Activated T-helper 17 cell treated with anti-CD3 and anti-CD28 coated beads, Interleukin-2, amount 50 U/mL, for 72 hours (primary cell): ENCODE measurements at regions not wholly inside any gene's neighbourhood (a gene's known extent, or its start where the extent isn't known, plus 50 kb on each side); places are given as distances from the start of the nearest gene placed in this dataset.
"Not testable (repeated sequence)": the region's sequence is repeated elsewhere in the genome, so short reads cannot be mapped to it uniquely, and the experiment has no call there.

ENCODE experiments used
- ATAC-seq: fragments of 150-1000 bp; cut with Tn5 transposase; replicated peaks from 2 replicates; pipeline ENCODE4 v1.10.0; 2021; ENCODE audit warnings: mild to moderate bottlenecking, moderate library complexity
- H3K27ac Mint-ChIP-seq: one replicate; pipeline ENCODE4 v1.8.0; 2022; ENCODE audit warnings: mixed read lengths
- H3K27me3 Mint-ChIP-seq: one replicate; pipeline ENCODE4 v1.8.0; 2022; ENCODE audit warnings: mixed read lengths
- H3K36me3 Mint-ChIP-seq: one replicate; pipeline ENCODE4 v1.8.0; 2022; ENCODE audit warnings: low read depth, mild to moderate bottlenecking, mixed read lengths
- H3K4me1 Mint-ChIP-seq: one replicate; pipeline ENCODE4 v1.8.0; 2022; ENCODE audit warnings: mixed read lengths
- H3K4me3 Mint-ChIP-seq: one replicate; pipeline ENCODE4 v1.8.0; 2022; ENCODE audit warnings: mild to moderate bottlenecking, mixed read lengths
- H3K9me3 Mint-ChIP-seq: one replicate; pipeline ENCODE4 v1.8.0; 2022; ENCODE audit warnings: mixed read lengths

DNA sequence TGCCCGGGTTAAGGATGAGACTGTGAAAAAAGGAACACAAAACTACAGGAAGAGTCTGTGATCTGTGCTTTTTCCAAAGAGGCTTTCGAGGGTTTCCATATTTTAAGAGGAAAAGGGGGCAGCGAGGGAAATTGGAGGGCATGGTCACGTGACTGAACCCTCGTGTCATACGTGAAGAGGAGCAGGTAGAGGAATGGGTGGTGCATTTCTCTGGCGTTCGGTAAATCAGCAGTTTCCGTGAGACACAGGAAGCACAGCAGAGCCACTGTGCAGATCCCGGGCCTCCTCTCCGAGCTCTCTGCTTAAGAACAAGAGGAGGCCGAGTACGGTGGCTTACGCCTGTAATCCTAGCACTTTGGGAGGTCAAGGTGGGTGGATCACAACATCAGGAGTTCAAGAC is 219.7 kb downstream of the NDUFA10 start:
- H3K4me3 Mint-ChIP-seq: no peak overlapping the region
- no peaks in the 10 kb centered on the region for H3K4me1 Mint-ChIP-seq
- no peak for ATAC-seq
- H3K9me3 Mint-ChIP-seq: no peaks in the 10 kb centered on the region
- peaks cover 4% of the 10 kb centered on the region for H3K27me3 Mint-ChIP-seq
- H3K27ac Mint-ChIP-seq: no peak overlapping the region
- H3K36me3 Mint-ChIP-seq: no peaks in the 10 kb centered on the region

DNA sequence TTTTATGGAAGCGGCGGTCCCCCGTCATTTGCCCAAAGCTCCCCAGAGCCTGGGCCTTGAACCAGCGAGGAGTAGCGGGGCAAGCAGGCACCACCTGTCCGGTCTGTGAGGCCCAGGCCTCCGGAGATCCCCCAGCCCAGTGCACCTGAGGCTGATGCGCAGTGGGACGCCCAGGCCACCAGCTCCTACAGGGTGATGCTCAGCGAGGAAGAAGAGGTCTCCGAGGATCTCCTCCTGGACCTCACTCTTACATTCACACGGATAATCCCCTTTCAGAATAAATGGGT is 220.2 kb downstream of the NDUFA10 start:
- no peaks in the 10 kb centered on the region for H3K36me3 Mint-ChIP-seq
- no peak overlapping the region for H3K27ac Mint-ChIP-seq
- peaks cover 4% of the 10 kb centered on the region for H3K27me3 Mint-ChIP-seq
- H3K4me1 Mint-ChIP-seq: no peaks in the 10 kb centered on the region
- H3K9me3 Mint-ChIP-seq: no peaks in the 10 kb centered on the region
- no peak for ATAC-seq
- H3K4me3 Mint-ChIP-seq: no peak overlapping the region

DNA sequence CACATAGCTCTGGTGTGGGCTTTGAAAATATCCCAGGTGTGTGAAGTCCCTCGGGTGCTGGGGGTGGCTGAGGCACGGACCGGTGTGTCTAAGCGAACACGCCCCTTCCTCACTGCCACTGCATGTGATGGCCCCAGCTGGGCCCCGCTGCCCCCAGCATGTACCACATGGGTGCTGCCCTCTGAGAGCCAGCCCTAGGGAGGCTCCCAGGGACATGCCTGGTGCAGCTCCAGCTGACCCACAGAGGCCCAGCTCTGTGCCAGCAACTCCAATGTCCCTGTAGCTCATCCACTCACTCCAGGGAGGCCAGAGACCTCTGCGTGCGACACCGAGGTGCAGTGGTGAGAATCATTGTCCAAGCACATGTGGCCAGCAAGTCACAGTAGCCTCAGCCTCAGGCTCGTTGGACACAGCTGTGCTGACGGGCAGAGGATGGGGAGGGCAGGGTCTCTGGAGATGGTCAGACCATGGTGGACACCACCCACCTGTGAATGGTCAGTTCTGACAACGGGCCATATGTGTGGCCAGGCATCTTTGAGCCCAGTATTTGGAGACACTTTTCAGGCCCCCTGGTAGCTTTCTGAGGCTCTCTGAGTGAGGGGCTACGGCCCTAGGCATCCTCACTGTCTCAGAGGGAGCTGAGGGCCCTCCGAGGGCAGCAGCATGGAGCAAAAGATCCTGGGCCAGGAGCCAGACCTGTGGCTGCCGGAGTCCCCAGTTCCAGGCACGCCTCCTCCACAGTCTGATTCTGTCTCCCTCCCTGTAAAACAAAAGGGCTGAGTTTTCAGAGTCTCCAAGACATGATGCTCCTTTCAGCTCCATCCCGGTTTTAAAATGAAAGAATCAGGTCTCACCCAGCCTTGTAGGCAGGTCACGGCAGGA is 220.7 kb downstream of the NDUFA10 start:
- no peaks in the 10 kb centered on the region for H3K36me3 Mint-ChIP-seq
- no peaks in the 10 kb centered on the region for H3K9me3 Mint-ChIP-seq

DNA sequence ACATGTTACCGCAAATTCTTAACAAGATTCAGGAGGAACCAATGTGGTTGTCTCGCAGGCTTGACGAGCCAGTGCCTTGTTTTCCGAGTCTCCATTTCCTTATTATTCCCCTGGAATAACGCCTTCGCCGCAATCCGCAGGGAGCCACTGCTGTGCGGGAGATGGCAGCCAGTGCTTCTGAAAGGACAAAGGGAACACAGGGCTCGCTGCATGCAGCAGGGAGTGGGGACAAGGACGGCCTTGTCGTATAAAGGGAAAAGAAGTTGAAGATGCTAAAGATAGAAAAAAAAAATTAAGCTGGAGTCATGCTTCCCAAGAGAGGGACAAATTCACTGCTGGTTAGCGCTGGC is 221.4 kb downstream of the NDUFA10 start:
- H3K4me3 Mint-ChIP-seq: no peak overlapping the region
- ATAC-seq: no peak
- H3K27me3 Mint-ChIP-seq: peaks cover 4% of the 10 kb centered on the region
- no peaks in the 10 kb centered on the region for H3K4me1 Mint-ChIP-seq
- no peaks in the 10 kb centered on the region for H3K9me3 Mint-ChIP-seq
- H3K27ac Mint-ChIP-seq: no peak overlapping the region
- H3K36me3 Mint-ChIP-seq: no peaks in the 10 kb centered on the region

More for the DNA sequence above, 220.7 kb downstream of the NDUFA10 start:
- ATAC-seq: no peak
- Mint-ChIP-seq H3K27ac (no peak overlapping the region), H3K4me1 (no peaks in the 10 kb centered on the region), H3K4me3 (no peak overlapping the region), H3K27me3 (peaks cover 4% of the 10 kb centered on the region)

DNA sequence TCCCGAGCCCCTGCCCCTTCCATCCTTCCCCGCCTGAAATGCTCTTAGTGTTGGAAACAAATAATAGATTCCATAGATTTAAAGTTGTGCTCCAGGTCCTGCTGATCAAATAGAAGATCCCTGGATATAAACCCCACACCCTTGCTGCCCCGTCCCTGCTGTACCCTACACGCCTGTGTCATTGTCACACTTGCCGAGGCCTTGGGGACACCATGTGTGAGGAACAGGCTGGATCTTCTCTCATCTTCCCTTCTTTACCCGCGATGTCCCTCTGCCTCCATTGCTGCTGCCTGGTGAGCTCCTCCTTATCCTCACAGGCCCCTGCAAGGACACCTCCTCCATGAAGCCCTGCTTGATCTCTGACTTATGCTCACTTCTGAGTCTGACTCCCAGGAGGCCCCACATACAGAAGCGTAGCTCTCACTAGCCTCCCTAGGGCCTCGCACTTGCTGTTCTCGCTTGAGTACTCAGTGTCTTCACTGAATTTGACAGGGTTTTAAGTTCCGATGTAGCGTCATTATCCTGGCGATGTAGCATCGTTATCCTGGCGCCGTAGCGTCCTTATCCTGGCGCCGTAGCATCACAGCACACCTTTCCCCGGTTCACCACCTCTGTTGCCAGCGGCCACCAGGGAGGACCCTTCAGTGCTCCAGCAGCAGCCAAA is 221.9 kb downstream of the NDUFA10 start:
- Mint-ChIP-seq H3K36me3 (no peaks in the 10 kb centered on the region), H3K4me1 (no peaks in the 10 kb centered on the region), H3K9me3 (no peaks in the 10 kb centered on the region), H3K4me3 (no peak overlapping the region), H3K27me3 (peaks cover 4% of the 10 kb centered on the region), H3K27ac (no peak overlapping the region)
- no peak for ATAC-seq

DNA sequence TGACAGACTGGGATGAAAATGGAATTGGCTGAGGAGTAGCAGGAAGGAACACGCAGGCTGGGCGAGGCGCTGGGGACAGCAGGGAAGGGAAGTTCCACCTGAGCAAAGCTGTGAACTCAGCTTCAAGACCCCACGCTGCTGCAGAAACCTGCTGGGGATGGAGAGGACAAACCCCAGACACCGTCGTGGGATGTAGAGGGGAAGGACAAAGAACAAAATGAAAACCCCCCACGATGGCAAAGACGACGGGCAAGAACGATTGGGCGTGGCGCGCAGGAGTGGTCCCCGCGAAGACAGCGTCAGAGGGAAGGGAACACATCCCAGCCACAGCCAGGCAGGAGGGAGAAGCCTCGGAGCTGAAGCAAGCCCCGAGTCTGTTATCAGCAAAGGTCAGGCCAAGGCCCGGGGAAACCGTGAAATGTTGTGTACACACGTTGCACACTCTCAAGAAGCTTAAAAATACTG is 222.9 kb downstream of the NDUFA10 start:
- no peak for ATAC-seq
- Mint-ChIP-seq H3K27me3 (peaks cover 5% of the 10 kb centered on the region), H3K9me3 (no peaks in the 10 kb centered on the region), H3K4me3 (no peak overlapping the region), H3K27ac (no peak overlapping the region), H3K36me3 (no peaks in the 10 kb centered on the region), H3K4me1 (no peaks in the 10 kb centered on the region)

DNA sequence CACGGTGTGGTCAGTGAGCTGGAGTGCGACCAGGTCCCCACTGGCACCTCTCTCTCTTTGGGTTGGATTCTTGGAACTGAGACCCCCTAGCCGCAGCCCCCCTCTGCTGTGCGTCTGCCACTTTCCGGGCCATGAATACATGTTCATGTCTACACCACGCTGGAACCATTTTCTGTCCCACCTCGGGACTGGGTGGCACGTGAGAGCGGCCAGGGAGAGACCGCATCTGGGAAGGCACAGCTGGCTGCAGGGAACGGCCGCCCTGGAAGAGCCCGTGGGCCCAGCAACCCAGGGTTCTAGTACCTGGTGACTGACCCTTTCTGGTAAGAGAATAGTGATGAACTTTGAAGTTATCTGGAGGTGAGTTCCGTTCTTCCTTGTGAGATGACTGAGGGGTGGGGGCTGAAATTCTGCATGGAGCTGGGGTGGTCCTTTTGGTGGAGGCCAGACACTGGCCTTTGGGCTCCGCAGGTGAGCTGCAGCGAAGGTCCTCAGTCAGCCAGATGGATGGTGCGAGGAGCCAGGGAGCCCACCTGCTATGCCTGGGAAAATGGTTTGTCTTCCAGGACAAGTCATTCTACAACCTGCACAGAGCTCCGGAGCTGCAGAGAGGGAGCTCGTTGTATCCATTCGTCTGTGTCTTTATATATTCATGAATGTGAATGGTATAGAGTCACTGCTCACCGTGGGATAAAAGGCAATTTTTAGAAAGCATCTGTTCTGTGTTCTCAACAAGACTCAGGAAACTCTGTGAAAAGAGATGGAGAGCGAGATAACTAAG is 223.5 kb downstream of the NDUFA10 start:
- Mint-ChIP-seq H3K4me3 (no peak overlapping the region), H3K9me3 (no peaks in the 10 kb centered on the region), H3K27me3 (peaks cover 8% of the 10 kb centered on the region), H3K4me1 (no peaks in the 10 kb centered on the region), H3K36me3 (no peaks in the 10 kb centered on the region), H3K27ac (no peak overlapping the region)
- ATAC-seq: no peak

DNA sequence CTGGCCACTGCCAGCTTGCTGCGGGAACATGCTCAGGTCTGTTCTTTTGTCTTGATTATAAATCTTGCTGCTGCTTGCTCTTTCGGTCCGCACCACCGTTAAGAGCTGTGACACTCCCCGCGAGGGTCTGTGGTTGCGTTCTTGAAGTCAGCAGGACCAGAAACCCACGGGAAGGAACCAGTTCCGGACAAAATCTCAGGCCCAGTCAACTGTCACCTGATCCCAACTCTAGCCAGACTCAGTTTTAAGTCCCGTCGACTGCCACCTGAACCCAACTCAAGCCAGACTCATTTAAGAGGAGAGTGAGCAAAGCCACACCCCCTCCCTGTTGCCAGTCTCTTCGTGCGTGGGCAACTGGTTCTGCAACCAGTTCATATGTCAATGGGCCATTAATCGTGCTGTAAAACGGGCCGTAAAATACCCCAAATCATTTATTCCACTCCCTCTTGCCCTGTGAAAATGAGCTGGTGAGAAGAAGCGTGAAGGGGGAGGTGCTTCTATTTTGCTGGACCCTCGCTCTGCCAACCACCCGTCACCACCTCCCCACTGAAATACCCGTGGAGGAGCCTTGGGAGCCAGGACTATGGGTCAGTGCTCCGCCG is 224.3 kb downstream of the NDUFA10 start:
- Mint-ChIP-seq H3K4me1 (no peaks in the 10 kb centered on the region), H3K9me3 (no peaks in the 10 kb centered on the region), H3K27me3 (peaks cover 8% of the 10 kb centered on the region)

DNA sequence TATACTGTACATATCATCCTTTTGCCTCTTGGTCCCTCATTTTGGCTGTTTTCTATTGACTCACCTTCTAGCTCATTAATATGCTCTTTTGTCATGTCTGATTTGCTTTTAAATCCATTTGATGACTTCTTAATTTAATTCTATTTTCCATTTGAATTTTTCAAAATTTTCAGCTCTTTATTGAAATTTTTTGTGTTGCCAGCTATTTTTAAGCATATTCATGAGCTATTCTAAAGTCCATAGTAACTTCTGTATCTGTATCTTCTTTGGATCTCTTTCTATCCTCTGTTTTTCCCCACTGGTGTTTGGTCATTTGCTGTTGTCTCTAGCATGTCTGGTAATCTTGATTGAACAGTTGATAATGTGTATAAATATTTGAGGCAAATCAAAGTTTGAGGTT is 227.8 kb downstream of the NDUFA10 start:
- Mint-ChIP-seq H3K9me3 (no peaks in the 10 kb centered on the region), H3K4me3 (no peak overlapping the region), H3K27me3 (peaks cover 8% of the 10 kb centered on the region), H3K36me3 (no peaks in the 10 kb centered on the region), H3K27ac (no peak overlapping the region), H3K4me1 (no peaks in the 10 kb centered on the region)
- no peak for ATAC-seq

More for the DNA sequence above, 224.3 kb downstream of the NDUFA10 start:
- Mint-ChIP-seq H3K27ac (no peak overlapping the region), H3K4me3 (no peak overlapping the region), H3K36me3 (no peaks in the 10 kb centered on the region)
- no peak for ATAC-seq

DNA sequence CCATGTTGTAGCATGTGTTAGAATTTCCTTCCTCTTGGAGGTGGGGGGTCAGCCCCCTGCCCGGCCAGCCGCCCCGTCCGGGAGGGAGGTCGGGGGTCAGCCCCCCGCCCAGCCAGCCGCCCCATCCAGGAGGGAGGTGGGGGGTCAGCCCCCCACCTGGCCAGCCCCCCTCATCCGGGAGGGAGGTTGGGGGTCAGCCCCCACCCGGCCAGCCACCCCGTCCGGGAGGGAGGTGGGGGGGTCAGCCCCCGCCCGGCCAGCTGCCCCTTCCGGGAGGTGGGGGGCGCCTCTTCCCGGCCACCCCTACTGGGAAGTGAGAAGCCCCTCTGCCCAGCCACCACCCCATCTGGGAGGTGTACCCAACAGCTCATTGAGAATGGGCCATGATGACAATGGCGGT is 229.4 kb downstream of the NDUFA10 start:
- H3K4me1 Mint-ChIP-seq, H3K27ac Mint-ChIP-seq, H3K36me3 Mint-ChIP-seq, H3K9me3 Mint-ChIP-seq, H3K27me3 Mint-ChIP-seq, H3K4me3 Mint-ChIP-seq, ATAC-seq: not testable (repeated sequence)

DNA sequence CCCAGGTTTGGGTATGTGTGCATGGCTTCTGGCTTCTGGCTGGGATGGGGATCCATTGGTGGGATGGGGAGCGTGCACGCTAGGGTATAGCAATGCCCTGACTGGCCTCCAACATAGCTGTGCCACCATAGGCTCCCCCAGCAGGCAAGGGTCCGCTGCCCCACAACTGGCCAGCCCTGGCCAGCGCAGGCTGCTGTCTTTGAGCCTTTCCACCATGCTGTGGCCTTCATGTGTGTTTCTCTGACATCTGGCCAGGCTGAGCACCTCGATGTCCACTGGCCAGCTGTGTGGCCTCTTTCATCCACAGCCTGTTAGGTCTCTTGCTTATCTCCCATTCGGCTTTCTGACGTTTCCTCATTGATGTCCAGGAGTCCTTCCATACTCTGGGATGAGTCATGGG is 231.3 kb downstream of the NDUFA10 start:
- no peaks in the 10 kb centered on the region for H3K36me3 Mint-ChIP-seq
- H3K9me3 Mint-ChIP-seq: no peaks in the 10 kb centered on the region
- no peak for ATAC-seq
- H3K4me3 Mint-ChIP-seq: no peak overlapping the region
- no peak overlapping the region for H3K27ac Mint-ChIP-seq
- no peaks in the 10 kb centered on the region for H3K4me1 Mint-ChIP-seq
- H3K27me3 Mint-ChIP-seq: peaks cover 5% of the 10 kb centered on the region

DNA sequence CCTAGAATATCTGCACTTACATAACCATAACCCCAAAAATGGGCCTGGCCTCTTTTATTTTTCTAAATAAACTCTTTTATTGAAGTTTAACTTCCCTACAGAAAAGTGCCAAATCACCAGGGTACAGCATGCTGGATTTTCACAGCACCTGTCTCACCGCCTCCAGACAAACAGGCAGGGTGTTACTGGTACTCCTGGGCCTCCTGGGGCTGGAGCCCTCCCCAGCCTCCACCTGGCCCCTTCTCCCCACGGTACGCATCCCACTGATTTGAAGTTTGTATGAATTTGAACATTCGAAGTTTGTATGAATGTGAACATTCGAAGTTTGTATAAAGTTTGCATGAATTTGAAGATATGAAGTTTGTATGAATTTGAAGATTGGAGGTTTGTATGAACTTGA is 232.1 kb downstream of the NDUFA10 start:
- no peaks in the 10 kb centered on the region for H3K4me1 Mint-ChIP-seq
- H3K27ac Mint-ChIP-seq: no peak overlapping the region
- ATAC-seq: no peak
- H3K36me3 Mint-ChIP-seq: no peaks in the 10 kb centered on the region
- peaks cover 5% of the 10 kb centered on the region for H3K27me3 Mint-ChIP-seq
- no peaks in the 10 kb centered on the region for H3K9me3 Mint-ChIP-seq
- H3K4me3 Mint-ChIP-seq: no peak overlapping the region

DNA sequence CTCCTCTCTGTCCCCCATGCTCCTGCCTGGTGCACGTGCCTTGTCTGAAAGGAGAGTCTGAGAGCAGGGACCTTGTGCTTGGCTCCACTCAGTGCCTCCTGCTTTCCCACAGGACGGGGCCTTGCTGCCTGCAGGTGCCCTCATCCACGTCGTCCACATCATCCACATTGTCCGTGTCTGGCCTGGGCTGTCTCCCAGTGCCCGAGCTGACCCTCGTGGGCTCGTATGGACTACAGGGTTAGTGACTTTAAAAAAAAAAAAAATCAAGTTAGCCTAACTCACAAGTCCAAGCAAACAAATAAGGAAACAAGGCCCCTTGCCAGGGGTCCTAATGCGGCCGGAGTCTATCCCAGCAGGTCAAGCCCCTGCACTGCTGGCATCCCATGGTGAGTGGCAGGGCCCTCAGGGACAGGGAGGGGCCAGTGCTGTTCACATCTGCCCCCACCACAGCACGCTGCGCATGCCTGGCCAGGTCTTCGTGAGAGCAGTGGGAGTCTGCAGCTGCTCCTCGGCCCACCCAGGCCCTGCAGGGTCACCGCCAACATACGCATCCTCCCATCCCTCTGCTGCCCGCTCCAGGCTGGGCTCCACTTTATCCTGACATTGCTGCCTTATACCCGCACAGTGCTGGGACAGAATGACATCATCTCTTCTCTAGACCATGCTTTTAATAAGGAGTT is 232.6 kb downstream of the NDUFA10 start:
- Mint-ChIP-seq H3K9me3 (no peaks in the 10 kb centered on the region), H3K27me3 (peaks cover 5% of the 10 kb centered on the region), H3K4me3 (no peak overlapping the region), H3K4me1 (no peaks in the 10 kb centered on the region), H3K36me3 (no peaks in the 10 kb centered on the region), H3K27ac (no peak overlapping the region)
- ATAC-seq: no peak
